HS-5 (cell line): ENCODE measurements at regions not wholly inside any gene's neighbourhood (a gene's known extent, or its start where the extent isn't known, plus 50 kb on each side); places are given as distances from the start of the nearest gene placed in this dataset.
"Not testable (repeated sequence)": the region's sequence is repeated elsewhere in the genome, so short reads cannot be mapped to it uniquely, and the experiment has no call there.

Experiments used
- DNase-seq: peaks from one replicate; pipeline ENCODE4 v3.0.0-alpha.2; 2012; ENCODE audit warnings: low read depth

DNA sequence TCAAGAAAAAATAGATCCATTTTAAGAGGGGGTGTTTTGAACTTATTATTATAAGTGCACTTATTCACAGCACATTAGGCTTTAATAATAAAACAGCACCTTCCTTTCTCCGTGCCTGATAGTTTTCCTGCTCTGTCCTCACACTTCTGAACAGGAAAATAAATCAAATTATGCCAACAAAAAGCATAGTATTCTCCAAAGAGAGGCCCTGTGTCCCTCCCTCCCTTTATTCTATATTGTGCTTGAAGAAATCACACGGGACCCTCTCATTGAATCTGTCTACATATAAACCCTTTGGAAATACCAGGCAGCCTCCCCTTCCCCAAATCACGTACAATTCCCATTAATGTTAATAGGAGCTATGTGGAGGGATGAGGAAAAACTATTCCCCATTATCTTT is 462.9 kb upstream of the NRSN1 start:
- DNase-seq = no peak

DNA sequence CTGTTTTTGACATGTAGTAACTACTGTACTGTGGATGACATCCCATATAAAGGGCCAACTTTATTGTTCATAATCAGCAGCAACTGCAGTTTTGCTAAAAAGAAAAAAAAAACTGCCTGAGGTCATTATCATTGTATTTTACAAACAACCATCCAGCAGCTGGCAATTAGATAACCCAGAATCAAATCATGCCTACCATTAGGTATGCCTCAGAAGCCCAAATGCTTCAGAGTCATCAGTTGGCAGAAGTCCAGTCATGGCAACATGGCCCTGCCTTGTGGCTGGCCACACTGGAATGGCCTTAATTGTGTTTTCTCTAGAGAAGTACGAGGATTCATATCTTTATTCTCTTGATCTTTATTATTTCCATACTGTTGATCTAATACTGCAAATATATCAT is 462.4 kb upstream of the NRSN1 start:
- no peak for DNase-seq

DNA sequence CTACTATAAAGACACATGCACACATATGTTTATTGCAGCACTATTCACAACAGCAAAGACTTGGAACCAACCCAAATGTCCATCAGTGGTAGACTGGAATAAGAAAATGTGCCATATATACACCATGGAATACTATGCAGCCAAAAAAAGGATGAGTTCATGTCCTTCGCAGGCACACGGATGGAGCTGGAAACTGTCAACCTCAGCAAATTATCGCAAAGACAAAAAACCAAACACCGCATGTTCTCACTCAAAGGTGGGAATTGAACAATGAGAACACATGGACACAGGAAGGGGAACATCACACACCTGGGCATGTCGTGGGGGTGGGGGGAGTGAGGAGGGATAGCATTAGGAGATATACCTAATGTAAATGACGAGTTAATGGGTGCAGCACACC is 460.1 kb upstream of the NRSN1 start:
- DNase-seq = not testable (repeated sequence)

DNA sequence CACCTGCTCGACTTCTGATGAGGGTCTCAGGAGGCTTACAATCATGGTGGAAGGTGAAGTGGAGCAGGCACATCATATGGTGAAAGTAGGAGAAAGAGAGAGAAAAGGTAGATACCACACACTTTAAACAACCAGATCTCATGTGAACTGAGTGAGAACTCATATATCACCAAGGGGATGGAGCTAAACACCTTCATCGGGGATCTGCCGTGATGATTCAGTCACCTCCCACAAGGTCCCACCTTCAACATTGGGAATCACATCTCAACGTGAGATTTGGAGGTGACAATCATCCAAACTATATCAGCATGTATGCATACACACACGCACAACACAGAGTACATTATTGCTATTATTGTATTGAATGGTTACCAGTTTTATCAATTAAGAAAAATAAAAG is 453.3 kb upstream of the NRSN1 start:
- no peak for DNase-seq

DNA sequence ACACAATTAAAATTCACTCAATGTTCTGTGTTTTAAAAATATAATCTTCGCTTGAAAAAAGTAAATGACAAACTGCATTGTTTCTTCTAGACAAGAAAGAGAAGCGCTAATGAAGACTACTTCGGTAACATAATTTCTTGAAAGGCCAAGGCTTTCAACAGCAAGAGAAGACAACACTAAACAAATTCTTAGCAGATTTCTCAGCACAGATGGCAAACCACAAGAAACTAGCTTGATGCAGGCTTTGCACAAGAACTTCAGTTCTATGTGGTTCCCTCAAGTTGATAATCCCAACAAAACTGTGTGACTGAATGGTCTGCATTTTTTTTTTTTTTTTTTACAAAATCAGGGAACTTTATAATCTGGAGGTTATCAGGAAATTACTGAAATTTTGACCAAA is 447.4 kb upstream of the NRSN1 start:
- DNase-seq = no peak

DNA sequence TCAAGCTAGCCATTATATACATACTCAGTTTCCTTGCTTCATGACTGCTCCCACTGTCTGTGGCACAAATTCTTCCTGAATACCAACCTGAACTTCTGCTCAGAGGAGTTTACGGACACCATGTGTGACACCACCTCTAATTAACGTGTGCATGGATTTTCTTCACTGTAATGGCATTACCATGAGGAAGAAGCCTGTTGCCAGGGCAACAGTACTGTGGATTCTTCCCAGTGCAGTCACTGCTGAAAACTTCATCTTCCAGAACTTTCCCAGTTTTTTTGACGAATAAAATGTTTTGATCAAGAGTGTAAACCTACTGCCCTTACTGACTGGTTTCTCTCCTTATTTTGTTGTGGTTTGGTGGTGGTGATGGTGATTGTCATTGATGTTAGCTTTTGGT is 444.3 kb upstream of the NRSN1 start:
- no peak for DNase-seq

DNA sequence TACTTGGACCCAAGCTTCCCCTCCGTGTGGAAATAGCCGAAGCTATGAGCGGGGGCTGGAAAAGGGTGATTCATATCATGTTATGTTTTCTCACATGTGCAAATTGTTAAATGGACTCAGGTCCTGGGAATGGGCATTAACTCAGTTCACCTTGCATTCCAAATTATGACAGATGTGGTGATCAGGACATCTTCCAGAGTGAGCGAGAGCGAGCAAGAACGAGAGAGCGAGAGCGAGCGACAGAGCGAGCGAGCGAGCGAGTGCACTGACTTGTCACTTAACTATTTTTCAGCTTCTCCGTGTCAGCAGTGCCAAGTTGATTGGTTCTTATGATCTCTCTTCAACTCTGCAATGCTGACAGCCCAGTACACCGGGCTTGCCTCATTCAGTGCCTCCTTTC is 437.4 kb upstream of the NRSN1 start:
- no peak for DNase-seq

DNA sequence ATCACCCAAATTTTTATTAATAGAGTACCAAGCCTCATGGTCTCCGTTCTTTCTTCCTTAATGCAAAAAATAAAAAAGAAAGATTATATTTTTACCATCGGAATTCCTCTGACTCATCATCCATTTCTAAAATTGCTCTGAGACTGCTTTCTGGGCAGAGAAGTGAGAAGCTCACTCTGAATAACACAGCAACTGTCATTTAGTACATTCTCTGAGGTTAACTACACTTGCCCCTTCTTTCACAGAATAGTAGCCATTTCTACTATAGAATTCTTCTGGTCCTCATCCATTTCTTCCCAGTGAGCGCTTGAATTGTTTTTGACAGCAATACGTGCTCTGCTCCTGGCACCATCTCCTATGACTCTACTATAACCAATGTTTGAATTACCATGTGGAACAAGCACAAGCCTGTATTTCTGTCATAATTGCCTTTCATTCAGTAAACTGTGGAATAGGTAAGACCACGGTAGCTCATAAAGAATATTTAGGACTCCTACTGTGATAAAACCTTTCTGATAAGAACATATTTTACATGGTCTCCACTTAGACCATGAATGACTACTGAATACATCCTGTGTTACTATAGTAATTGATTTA is 435.5 kb upstream of the NRSN1 start:
- DNase-seq = no peak

DNA sequence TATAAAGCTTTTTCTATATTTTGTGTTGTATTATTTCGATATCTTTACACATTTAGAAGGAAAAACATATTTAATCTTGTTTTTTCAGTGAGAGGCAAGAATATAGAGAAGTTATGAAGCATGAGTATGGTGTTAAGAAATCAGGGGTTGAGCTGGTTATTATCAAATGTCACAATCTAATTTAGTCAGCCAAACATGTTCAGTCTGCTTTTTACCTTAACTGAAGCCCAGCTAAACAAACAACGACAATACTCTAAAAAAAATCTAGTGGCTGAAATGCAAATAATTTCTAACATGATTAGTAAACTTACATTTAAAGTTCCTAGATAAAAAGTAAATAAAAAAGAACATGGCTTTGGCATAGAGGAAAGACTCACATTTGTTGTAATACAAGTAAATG is 433.8 kb upstream of the NRSN1 start:
- no peak for DNase-seq

DNA sequence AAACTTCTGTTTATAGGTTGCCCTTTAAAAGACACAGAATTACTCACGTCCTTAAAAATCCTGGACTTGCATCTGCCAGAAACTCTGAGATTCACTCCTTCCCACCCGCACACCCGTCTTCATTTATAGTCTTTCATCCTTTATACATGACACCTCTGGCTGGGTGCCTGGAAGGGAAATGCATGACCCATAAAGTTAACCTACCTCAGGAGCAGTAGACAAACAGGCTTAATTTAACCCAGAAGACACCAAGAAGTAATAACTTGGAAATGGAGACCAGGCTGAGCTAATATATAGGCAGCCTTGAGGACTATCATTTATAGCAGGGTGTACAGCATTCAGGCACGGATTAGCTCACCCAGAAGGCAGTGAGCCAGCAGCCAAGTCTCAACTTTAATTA is 429.0 kb upstream of the NRSN1 start:
- DNase-seq = no peak

DNA sequence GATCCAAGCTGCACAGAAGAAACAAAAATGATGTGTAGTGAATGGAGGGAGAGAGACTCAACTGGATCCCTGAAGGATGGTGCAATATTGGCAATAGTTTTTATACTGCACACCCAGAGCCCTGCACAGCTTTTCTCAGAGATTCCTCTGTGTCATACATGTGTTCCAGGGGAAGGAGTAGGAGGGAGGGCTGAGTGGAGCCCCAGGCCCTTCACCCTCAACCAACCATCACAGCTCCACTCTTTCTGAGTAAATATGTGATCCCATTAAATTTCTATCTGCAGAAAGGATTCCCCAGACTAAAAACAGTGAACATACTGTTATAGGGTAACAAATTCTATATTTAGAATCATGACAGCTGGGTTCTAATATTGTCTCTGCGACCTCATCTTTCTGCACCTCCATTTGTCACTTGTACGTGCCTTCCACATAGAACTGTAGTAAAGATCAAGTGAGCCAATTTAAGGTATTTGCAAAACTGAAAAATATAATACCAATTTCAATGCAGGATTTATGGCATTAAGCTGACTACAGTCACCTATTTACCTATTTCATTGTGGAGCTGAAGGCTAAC is 421.4 kb upstream of the NRSN1 start:
- no peak for DNase-seq

DNA sequence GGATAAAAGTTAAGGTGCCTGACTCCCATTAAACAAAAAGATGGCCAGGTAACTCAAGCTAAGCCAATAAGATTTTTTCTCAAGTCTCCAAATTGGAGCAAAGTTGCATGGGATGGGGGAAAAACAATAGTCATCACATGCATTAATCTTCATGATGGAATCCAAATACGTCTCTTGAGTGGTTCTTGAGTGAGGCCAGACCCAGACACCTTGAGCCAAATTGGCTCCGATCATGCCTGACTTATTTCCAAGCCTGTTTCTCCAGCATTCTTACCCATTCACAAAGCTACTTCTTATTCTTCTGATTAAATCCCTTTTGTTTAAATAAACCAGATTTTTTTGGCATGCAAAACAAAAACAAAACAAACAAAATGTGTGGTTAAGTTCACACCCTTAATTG is 420.3 kb upstream of the NRSN1 start:
- DNase-seq = no peak

DNA sequence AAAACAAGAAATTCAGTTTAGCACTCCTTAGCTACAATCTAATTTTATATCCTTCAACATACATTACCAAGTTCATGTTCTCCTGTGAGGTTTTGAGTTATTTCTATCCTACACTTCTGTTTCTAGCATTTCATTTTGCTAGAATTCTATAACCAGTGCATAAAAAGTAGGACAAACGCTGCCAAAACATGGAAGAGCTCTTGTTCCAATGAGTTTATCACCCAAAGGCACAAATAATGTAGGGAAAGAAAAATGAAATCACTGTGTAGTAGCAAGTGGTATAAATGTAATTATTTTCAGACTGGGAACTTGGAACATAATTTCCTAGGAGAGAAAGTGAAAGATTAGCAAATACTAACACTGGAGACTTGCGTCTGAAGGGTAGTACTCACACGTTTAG is 413.3 kb upstream of the NRSN1 start:
- no peak for DNase-seq

DNA sequence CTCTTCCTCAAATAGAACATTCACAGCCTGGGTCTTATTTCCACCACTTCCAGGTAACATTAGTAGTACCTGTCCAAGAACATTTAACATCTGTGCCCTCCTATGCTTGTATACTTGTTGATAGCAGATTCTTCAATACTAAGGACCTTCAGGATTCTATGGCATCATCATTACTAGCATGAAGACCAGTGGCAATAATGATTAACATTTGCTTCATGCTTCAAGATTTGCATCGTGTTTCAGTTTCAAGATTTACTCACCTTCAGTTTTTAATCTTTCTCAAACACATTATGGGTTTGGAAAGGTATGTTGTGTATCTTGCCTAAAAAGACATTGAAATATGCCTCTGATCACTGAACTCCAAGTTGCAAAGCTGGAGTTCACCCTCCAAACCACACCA is 412.8 kb upstream of the NRSN1 start:
- no peak for DNase-seq

DNA sequence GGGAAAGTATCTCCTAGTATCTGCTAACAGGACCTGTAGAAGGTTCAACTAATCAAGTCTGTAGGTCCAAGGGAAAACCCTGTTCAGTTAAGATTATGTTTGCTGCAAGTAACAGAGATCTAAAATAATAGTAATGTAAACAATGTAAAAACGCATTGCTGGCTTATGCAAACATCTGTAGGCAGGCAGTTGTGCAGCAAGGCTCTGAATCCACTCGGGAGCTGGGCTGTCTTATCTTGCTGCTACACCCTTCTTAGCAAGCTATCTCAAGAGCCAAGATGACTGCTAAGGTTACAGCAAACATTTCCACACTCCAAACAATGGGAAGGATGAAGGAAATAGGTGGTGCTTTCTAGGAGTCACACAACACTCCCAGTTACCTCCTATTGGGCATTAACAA is 397.3 kb upstream of the NRSN1 start:
- no peak for DNase-seq

DNA sequence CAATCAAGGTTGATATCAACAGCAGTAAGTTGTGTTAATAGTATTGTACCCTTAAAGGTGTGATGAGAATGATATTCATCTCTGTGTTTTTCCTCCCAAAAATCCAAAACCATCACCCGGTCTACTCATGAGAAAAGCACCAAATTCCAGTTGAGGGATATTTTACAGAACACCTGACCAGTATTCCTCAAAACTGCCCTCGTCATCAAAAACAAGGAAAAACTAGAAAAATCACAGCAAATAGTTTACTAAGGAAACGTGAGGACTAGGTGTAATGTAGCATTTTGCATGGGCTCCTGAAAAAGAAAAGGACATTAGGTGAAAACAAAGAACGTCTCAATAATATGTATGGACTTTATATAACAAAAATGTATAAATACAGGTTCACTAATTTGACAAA is 394.4 kb upstream of the NRSN1 start:
- no peak for DNase-seq

DNA sequence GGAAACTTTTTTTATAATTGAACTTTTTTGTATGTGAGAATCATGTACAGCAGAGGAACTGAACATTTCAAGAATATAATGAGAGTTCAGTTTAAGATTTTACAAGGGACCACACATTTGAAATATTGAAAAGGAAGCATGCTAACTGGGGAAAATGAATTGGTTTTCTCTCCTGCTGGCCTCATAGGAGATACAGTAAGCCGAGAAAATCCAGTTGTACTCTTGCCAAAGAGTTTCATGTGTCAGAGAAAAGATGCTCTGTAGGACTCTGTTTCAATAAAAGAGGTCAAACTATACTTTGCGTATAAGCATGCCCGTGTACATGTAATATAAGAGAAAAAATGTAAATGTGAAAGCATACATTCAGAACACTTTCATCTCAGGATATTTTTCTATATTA is 393.5 kb upstream of the NRSN1 start:
- no peak for DNase-seq

DNA sequence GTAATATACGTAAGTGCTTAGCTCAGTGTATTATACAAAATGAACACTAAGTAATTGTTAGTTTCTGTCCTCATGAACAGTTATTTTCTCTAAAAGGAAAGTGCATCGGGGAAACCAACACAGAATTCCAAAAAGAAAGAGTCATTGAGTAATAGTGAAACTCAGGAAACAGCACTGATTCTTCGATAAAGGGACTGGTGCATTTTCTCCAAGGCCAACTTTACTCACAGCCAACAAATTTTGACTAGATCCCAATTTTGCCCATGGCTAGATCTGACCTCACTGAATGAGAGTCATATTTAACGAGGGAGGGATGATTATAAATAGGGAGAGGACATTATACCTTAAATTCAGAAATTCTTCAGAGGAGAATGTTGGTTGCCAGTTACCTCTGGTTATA is 390.9 kb upstream of the NRSN1 start:
- no peak for DNase-seq

DNA sequence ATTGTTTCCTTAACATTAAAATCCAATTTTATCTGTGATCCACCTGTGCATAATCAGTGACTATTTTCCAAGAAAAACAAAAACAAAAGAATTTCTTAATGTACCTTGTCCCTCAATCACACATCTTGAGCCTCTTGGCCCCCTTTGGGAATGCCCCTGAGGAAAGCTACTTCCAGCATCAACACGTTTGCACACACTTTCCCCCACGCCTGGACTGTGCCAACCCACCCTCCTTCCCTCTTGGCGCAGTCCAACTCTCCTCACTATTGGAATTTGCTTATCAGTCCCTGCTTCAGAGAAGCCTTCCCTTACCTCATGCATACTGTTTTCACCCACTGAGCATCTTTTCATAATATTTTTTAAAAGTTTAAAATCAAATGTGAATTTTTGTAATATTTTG is 389.4 kb upstream of the NRSN1 start:
- no peak for DNase-seq

DNA sequence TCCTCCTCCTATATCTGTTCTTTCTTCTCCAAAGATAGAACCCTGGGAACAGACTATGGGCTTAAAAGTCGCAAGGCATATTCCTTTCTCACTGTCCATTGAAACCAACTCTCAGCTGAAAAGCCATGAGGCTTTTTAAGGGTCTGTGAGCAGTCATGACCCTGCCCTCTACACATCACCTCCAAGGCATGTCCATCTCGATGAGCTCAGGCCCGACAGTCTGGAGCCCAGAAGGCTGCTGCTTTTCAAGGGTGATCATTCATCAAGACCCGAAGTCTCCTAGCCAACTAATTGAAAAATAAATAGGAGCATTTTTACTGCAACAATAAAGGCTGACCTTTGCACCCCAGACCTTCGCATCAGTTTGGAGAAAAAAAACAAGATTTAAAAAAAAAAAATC is 378.8 kb upstream of the NRSN1 start:
- DNase-seq = no peak

DNA sequence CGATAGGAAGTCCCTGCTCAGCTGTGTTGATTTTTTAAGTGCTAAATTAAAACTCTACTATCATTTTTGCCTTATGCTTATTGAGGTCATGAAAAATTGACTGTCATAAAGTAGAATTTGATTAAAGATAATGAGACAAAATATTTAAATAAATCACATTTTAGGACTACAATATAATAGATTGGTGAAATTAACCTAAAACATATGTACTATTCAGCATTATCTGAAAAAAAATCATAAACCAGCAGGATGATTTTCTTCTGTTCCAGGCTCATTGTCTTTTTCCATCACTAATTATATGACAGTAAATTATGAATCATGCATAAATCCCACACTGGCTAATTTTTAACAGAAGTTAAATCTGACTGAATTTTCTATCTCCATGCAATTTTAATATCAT is 373.6 kb upstream of the NRSN1 start:
- DNase-seq = no peak

DNA sequence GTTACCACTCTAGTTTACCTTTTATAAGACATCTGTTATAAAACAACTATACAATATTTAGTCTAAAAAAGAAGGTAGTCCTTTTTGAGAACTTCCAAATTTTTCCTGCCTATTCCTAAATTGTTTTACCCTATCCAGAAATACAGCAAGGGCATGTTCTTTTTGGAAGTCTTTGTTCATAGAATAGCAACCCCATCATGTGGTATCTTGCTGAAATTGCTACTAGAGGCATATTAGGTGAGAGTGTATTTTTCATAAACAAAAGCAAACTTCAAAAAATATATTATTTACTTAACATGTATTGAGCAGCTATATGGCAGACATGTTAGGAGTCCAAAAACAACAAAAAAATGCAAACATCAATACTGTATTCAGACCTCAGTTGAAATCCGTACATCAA is 371.8 kb upstream of the NRSN1 start:
- DNase-seq = no peak

DNA sequence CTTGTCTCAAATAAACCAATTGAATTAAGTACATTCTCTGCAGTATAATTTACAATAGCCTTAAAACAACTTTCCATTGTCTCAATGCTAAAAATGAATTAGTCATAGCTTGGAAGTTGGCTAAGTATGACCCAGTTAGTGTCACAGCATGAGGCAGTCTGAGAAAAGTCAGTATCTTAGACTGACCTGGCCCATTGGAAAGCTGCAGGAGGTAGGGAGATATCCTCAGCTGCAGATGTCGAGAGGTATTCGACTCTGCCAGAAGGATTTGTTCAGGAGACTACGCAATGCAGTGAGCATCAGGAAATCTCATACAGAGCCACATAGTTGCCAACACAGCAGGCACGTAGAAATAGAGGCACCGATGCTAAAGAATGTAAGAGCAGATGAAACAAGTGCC is 350.9 kb upstream of the NRSN1 start:
- DNase-seq = no peak

DNA sequence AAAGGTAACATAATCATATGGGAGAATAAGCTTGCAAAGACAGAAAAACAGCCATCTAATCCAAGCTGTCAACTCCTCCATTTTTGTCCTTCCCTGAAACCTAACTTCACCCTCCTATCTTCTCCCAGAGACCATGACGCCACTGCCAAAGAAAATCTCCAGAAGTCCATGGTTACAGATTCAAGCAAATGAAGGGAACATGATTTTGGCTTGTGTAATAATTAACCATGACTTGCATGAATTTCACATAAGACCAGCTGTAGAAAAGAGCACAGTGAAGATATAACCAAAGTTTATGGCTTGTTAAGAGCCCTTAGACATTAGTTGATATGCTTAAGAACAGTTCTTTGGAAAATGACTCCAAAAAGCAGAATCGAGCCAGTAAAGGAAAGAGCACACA is 342.1 kb upstream of the NRSN1 start:
- no peak for DNase-seq
